BLaER1 treated with 17β-estradiol and CSF1 and Interleukin-3, amounts not matched to agents 10 nM and 100 nM (cell line): ENCODE measurements at regions not wholly inside any gene's neighbourhood (a gene's known extent, or its start where the extent isn't known, plus 50 kb on each side); places are given as distances from the start of the nearest gene placed in this dataset.
"Not testable (repeated sequence)": the region's sequence is repeated elsewhere in the genome, so short reads cannot be mapped to it uniquely, and the experiment has no call there.

Source experiments
- H3K27ac ChIP-seq, 11 experiments: shearing (Covaris generic); formaldehyde crosslinking; 2 replicates each; pipeline ENCODE4 v1.8.1; 2022
- H3K27me3 ChIP-seq, 11 experiments: shearing (Covaris generic); formaldehyde crosslinking; 2 replicates each; pipeline ENCODE4 v1.8.1; 2022
- H3K36me3 ChIP-seq, 11 experiments: shearing (Covaris generic); formaldehyde crosslinking; 2 replicates each; pipeline ENCODE4 v1.8.1; 2022
- H3K4me1 ChIP-seq, 10 experiments: shearing (Covaris generic); formaldehyde crosslinking; 2 replicates each; pipeline ENCODE4 v1.8.1; 2022
- H3K4me2 ChIP-seq, 11 experiments: shearing (Covaris generic); formaldehyde crosslinking; 2 replicates each; pipeline ENCODE4 v1.8.1; 2022
- H3K4me3 ChIP-seq, 10 experiments: shearing (Covaris generic); formaldehyde crosslinking; 2 replicates each; pipeline ENCODE4 v1.8.1; 2022
- H3K9ac ChIP-seq, 11 experiments: shearing (Covaris generic); formaldehyde crosslinking; 2 replicates each; pipeline ENCODE4 v1.8.1; 2022
- H3K9me3 ChIP-seq, 11 experiments: shearing (Covaris generic); formaldehyde crosslinking; replicated peaks in 1 of 11; 2 replicates each; pipeline ENCODE4 v1.8.1; 2022
- H4K20me1 ChIP-seq, 11 experiments: shearing (Covaris generic); formaldehyde crosslinking; 2 replicates each; pipeline ENCODE4 v1.8.1; 2022
- Cebpa-rat ChIP-seq, 11 experiments: shearing (Covaris generic); IDR thresholded peaks; 2 replicates each; pipeline ENCODE4 v1.8.1; 2022

DNA sequence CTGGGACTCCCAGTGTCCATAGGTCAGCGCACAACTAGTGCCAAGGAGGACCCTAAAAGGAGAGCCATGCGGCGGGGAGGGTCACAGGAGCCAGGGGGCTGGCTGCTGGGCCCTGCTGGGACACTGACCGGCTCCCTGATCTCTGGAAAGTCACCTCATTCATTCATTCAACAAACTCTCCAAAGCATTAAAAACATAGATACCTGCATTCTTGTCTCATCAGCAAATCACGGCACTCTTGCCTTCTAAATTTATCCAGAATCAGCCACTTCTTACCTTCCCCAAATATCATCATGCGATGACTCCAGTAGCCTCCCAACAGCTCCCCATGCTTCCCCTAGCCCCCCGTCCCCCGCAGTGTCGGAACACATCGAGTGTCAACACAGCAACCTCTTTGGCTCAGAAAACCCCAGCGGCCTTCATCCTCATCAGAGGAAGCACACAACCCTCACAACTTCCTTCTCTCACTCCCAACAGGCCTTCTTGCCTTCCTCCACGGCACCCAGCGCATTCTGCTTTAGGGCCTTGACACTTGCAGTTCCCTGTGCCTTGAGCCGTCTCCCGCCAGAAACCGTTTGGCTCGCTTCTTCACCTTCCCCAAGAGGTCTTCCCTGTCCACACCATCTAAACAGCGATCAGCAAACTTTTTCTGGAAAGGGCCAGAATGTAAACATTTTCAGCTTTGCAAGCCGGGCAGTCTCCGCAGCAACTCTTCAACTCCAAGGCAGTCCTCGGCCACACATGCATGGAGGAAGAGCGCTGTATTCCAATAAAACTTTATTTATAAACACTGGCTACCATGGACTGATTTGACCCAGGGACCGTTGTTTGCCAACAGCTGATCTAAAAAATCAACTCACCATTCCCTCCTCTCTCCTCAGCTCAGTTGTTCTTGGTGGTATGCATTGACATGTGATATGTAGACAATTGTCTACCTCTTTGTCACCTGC is 119.5 kb upstream of the TNRC6C start:
- no peak overlapping the region for H3K27ac ChIP-seq
- H3K4me1 ChIP-seq: peaks cover 45 to 62% (median 56%) of the 10 kb centered on the region in 10 experiments
- 0 out of 22 replicates have a peak overlapping the region, but pooled peaks of 1 of the 11 experiments have one; percentile 27 for H3K9ac ChIP-seq
- peaks cover 0 to 27% (median 0%) of the 10 kb centered on the region in 11 experiments; a peak in 5 of 22 replicates for H4K20me1 ChIP-seq
- no peaks in the 10 kb centered on the region for H3K36me3 ChIP-seq
- H3K27me3 ChIP-seq: peaks cover 0 to 53% (median 0%) of the 10 kb centered on the region in 11 experiments; a peak in 6 of 22 replicates
- peaks cover 0 to 6% (median 0%) of the 10 kb centered on the region in 11 experiments; a peak in 3 of 22 replicates for H3K9me3 ChIP-seq
- TF ChIP-seq Cebpa-rat (IDR thresholded peaks at IDR 0.05): no peak
- peak overlapping the region; percentile 5 to 71 (median 57); a peak in 19 of 22 replicates for H3K4me2 ChIP-seq
- no peak overlapping the region for H3K4me3 ChIP-seq

DNA sequence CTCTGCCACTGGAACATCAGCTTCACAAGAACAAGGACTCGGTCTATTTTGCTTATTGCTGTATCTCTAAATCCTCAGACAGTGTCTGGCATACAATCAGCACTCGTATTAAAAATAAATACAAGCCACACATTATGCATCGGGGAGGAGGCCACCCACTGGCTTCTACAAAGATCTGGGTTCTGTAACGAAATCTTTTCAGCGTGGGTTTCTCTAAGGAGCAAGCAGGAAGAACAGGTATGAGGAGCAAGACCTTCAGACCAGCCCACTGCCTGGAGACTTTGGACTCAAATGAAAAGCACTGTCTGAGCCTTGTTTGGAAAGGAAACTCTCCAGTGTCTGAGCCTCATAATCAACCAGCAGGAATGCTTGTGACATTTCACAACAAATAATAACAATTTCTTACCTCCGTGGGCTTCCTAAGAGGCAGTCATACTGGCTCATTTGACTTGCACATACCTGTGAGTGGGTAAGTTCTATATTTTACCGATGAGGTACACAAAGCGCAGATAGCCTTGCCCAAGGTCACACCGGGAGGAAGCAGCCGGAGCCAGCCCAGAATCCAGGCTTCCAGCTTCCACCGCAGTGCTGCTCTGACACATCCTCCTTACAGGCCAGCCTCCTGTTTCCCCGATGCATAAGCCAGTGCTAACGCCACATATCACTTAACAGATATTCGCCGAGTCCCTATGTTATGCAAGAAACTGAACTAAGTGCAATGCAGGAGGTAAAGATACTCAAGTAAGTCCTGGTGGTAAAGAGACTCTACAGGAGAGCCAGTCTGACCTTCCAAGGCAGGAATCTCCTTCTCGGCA is 118.6 kb upstream of the TNRC6C start:
- peaks cover 0 to 28% (median 4%) of the 10 kb centered on the region in 11 experiments; a peak in 9 of 22 replicates for H4K20me1 ChIP-seq
- H3K4me3 ChIP-seq: no peak overlapping the region
- H3K9ac ChIP-seq: no peak overlapping the region
- peaks cover 0 to 62% (median 0%) of the 10 kb centered on the region in 11 experiments; a peak in 7 of 22 replicates for H3K27me3 ChIP-seq
- peaks cover 0 to 6% (median 0%) of the 10 kb centered on the region in 11 experiments; a peak in 3 of 22 replicates for H3K9me3 ChIP-seq
- H3K4me2 ChIP-seq: peak overlapping the region in 7 of 11 experiments; percentile 57 to 71 (median 68); a peak in 15 of 22 replicates
- TF ChIP-seq Cebpa-rat (IDR thresholded peaks at IDR 0.05): no peak
- H3K4me1 ChIP-seq: peaks cover 36 to 62% (median 56%) of the 10 kb centered on the region in 10 experiments
- H3K36me3 ChIP-seq: no peaks in the 10 kb centered on the region
- H3K27ac ChIP-seq: no peak overlapping the region

DNA sequence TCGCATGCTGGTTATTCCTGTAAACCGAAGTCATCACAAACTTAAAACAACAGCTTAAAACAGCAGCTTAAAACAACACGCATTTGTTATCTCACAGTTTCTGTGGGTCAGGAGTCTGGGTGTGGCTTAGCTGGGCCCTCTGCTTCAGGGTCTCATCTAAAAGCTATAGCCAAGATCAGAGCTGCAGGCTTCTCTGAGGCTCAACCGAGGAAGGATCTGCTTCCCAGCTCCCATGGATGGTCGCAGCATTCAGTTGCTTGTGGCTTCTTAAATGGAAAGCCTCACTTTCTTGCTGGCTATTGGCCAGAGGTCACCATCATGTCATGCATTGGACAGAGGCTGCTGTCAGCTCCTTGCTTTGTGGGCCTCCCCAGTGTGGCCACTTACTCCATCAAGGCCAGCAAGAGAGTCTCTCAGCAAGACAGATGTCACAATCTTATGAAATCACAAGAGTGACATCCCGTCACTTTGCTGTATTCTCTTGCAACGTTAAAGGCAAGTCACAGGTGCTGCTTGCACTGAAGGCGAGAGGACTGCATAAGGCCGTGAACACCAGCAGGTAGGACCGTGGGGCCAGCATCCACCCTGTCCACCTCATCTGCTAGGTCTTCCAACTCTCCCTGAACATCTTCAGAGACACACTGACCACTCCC is 117.9 kb upstream of the TNRC6C start:
- no peaks in the 10 kb centered on the region for H3K36me3 ChIP-seq
- H3K9me3 ChIP-seq: peaks cover 0 to 6% (median 0%) of the 10 kb centered on the region in 11 experiments; a peak in 3 of 22 replicates
- no peak overlapping the region for H3K9ac ChIP-seq
- H3K27ac ChIP-seq: no peak overlapping the region
- H3K4me1 ChIP-seq: peaks cover 35 to 69% (median 61%) of the 10 kb centered on the region in 10 experiments
- H3K4me3 ChIP-seq: no peak overlapping the region
- H4K20me1 ChIP-seq: peaks cover 0 to 35% (median 4%) of the 10 kb centered on the region in 11 experiments; a peak in 11 of 22 replicates
- peak overlapping the region in 2 of 11 experiments; percentile 90 to 94; a peak in 4 of 22 replicates for H3K4me2 ChIP-seq
- TF ChIP-seq Cebpa-rat (IDR thresholded peaks at IDR 0.05): no peak
- peaks cover 0 to 70% (median 0%) of the 10 kb centered on the region in 11 experiments; a peak in 10 of 22 replicates for H3K27me3 ChIP-seq

DNA sequence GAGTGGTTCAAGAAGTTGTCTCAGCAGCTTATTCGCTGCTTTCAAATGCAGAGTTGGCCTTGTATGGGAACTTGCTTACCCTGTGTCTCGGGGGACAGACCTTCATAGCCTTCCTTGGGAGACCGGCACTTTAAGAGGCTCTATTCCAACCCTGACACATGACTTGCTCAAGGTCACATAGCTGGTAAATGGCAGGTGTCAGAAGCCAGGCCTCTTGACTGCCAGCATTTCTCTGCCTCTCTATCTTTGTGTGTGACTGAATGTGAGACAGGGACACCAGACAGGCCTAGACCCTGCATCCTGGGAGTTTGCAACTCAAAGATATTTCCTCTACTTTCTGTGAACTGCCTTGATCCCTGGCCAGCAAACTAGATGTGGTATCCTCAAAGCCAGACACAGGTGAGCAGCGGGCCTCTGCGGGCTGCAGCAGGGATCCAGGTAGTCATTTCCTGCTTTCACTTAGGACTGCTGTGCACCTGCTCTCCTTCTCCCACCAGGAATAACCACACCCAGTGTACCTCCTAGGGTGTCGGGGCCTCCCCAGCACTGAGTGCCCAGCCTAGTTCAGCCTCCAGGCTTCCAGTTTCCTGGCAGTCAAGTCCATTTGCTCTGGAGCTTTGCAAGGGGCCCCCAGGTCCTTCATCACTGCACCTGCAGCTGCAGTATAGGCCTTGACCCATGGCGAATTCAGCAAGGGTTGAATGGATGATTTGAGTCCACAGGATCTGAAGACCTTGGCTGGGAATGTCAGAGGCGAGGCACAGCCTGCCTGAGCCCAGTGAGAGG is 116.6 kb upstream of the TNRC6C start:
- H3K27me3 ChIP-seq: peaks cover 0 to 83% (median 0%) of the 10 kb centered on the region in 11 experiments; a peak in 10 of 22 replicates
- peaks cover 44 to 82% (median 74%) of the 10 kb centered on the region in 10 experiments for H3K4me1 ChIP-seq
- no peak for TF ChIP-seq Cebpa-rat (IDR thresholded peaks at IDR 0.05)

DNA sequence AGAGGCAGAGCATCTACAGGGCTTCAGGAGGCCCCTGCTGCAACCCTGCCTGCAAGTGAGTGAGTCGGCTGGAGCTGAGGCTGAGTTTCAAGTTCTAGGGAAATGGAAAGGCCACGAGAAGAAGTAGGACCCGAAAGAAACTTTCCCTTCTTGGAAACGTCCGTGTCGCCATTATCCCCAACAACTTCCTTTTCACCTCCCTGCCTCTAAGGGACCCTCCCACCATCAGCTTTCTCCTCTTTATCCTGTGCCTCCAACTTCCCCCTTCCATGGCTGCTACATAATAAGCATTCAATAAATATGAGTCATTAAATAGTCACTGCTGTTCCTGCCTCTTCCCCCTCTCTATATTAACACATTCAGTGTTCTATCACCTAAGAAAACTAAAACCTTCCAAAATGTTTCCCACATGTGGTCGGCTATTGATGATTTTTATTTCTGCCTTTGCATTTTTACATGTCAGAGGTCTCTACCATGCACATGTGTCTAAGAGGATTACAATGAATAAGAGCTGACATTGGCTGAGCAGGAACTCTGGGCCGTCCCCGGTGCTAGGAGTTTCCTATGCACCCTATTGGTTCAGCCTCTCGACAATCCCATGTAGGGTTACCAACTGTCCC is 115.9 kb upstream of the TNRC6C start:
- TF ChIP-seq Cebpa-rat (IDR thresholded peaks at IDR 0.05): no peak
- Histone ChIP-seq H3K4me1 (peaks cover 49 to 89% (median 81%) of the 10 kb centered on the region in 10 experiments), H3K4me3 (peak overlapping the region in 1 of 10 experiments; percentile 27; a peak in 1 of 20 replicates), H4K20me1 (peaks cover 0 to 53% (median 10%) of the 10 kb centered on the region in 11 experiments; a peak in 13 of 22 replicates), H3K9ac (no peak overlapping the region), H3K36me3 (no peaks in the 10 kb centered on the region), H3K9me3 (0 out of 22 replicates have a peak, but pooled peaks cover 0 to under 1% (median 0%) of the 10 kb centered on the region in 11 experiments), H3K4me2 (peak overlapping the region; percentile 61 to 95 (median 89)), H3K27ac (peak overlapping the region in 1 of 11 experiments; percentile 53; a peak in 1 of 22 replicates), H3K27me3 (peaks cover 0 to 90% (median 0%) of the 10 kb centered on the region in 11 experiments; a peak in 10 of 22 replicates)

More for the DNA sequence above, 116.6 kb upstream of the TNRC6C start:
- peaks cover 0 to 48% (median 8%) of the 10 kb centered on the region in 11 experiments; a peak in 13 of 22 replicates for H4K20me1 ChIP-seq
- H3K4me2 ChIP-seq: peak overlapping the region; percentile 61 to 95 (median 89)
- H3K4me3 ChIP-seq: peak overlapping the region in 1 of 10 experiments; percentile 27; a peak in 1 of 20 replicates
- peaks cover 0 to 5% (median 0%) of the 10 kb centered on the region in 11 experiments; a peak in 3 of 22 replicates for H3K9me3 ChIP-seq
- no peak overlapping the region for H3K9ac ChIP-seq
- H3K36me3 ChIP-seq: no peaks in the 10 kb centered on the region
- H3K27ac ChIP-seq: peak overlapping the region in 1 of 11 experiments; percentile 53; a peak in 1 of 22 replicates

DNA sequence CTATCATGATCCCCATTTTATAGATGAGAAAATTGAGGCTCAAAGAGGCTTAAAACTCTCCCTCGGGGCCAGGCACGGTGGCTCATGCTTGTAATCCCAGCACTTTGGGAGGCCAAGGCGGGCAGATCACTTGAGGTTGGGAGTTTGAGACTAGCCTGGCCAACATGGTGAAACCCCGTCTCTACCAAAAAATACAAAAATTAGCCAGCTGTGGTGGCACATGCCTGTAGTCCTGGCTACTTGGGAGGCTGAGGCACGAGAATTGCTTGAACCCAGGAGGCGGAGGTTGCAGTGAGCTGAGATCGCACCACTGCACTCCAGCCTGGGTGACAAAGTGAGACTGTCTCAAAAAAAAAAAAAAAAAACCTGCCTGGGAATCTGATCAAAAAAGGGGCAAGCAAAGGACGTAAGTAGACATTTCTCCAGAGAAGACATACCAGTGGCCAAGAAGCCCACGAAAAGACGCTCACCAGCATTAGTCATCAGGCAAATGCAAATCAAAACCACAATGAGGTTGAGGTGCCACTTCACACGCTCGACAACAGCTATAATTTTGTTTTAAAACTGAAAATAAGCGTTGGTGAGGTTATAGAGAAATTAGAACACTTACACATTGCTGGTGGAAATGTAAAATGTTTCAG is 115.1 kb upstream of the TNRC6C start:
- not testable (repeated sequence) for H3K9ac ChIP-seq, H3K4me3 ChIP-seq, H3K9me3 ChIP-seq, H3K36me3 ChIP-seq, H3K27ac ChIP-seq
- peak overlapping the region; percentile 61 to 95 (median 89) for H3K4me2 ChIP-seq
- H3K4me1 ChIP-seq: peaks cover 48 to 93% (median 87%) of the 10 kb centered on the region in 10 experiments
- H3K27me3 ChIP-seq: peaks cover 0 to 94% (median 0%) of the 10 kb centered on the region in 11 experiments; a peak in 10 of 22 replicates
- peaks cover 0 to 61% (median 10%) of the 10 kb centered on the region in 11 experiments; a peak in 13 of 22 replicates for H4K20me1 ChIP-seq
